ENCODE measurements at regions not wholly inside any gene's neighbourhood (a gene's known extent, or its start where the extent isn't known, plus 50 kb on each side); places are given as distances from the start of the nearest gene placed in this dataset.

- TF ChIP-seq CTCF (IDR thresholded peaks at IDR 0.05) (no peak), POLR2A (IDR thresholded peaks at IDR 0.05) (no peak)
These were observed 165.6 kb downstream of the USP12 start for GRCh38 chr13:27005976-27006518.

All from Peyer's patch (tissue), 4 donors.